ENCODE measurements at regions not wholly inside any gene's neighbourhood (a gene's known extent, or its start where the extent isn't known, plus 50 kb on each side); places are given as distances from the start of the nearest gene placed in this dataset.
A peak's percentile ranks its signal among the peaks of the same experiment; 100 is the strongest.

DNA sequence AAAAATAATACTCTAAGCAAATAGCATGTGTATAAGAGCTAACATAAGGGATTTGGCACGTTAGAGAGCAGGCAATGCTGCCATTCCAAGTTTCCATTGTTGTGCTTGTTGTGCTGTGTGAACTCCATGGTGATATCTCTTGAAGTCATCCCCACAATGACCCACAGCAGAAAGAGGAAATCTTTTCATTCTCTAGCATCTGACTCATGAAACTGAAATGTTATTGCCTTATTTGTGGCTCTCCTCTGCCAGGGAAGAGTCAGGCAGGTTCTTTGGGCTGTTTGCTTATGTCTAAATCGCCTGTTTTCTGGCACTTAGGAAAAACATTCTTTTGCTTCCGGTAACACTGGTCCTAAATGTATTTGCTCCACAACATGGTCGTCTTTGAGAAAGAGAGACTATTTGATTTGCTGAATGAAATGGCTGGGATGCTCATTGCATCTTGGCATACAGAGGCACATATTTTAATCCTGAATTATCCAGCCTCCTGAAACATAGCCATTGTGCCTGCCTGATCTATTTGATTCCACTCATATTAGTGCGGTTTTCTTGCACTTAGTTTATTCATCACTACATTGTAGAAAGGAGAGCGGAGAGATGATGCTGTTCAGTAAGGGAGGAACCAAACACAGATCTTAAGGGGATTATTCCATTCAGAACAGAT lies 188.8 kb downstream of the CSNK1G3 start:
- no peak overlapping the region for H3K4me3 ChIP-seq (replicated peaks in 1 of 3; ENCODE audit: insufficient read depth in 1 of 3, low read depth in 1 of 3, low read length in 3 of 3)
- TF ChIP-seq GATA2 (IDR thresholded peaks at IDR 0.05; ENCODE audit: insufficient read depth, insufficient read length, low read depth, low read length) = peak; percentile 87
- no peak for TF ChIP-seq MYC (IDR thresholded peaks at IDR 0.05; ENCODE audit: low read depth, low read length)
- TF ChIP-seq, protein P1, sequence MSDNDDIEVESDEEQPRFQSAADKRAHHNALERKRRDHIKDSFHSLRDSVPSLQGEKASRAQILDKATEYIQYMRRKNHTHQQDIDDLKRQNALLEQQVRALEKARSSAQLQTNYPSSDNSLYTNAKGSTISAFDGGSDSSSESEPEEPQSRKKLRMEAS (IDR thresholded peaks at IDR 0.05; ENCODE audit: insufficient read depth, insufficient read length) = peak; percentile 29
- TF ChIP-seq JUN (IDR thresholded peaks at IDR 0.05; ENCODE audit: borderline replicate concordance, insufficient read depth, insufficient read length, low read depth) = peak; percentile 97
- TF ChIP-seq FOS (IDR thresholded peaks at IDR 0.05; ENCODE audit: borderline replicate concordance, insufficient read depth, low read length) = peak; percentile 91
- peak; percentile 27 for TF ChIP-seq POLR2A (IDR thresholded peaks at IDR 0.05; ENCODE audit: low read depth, low read length)
- TF ChIP-seq, protein P2, sequence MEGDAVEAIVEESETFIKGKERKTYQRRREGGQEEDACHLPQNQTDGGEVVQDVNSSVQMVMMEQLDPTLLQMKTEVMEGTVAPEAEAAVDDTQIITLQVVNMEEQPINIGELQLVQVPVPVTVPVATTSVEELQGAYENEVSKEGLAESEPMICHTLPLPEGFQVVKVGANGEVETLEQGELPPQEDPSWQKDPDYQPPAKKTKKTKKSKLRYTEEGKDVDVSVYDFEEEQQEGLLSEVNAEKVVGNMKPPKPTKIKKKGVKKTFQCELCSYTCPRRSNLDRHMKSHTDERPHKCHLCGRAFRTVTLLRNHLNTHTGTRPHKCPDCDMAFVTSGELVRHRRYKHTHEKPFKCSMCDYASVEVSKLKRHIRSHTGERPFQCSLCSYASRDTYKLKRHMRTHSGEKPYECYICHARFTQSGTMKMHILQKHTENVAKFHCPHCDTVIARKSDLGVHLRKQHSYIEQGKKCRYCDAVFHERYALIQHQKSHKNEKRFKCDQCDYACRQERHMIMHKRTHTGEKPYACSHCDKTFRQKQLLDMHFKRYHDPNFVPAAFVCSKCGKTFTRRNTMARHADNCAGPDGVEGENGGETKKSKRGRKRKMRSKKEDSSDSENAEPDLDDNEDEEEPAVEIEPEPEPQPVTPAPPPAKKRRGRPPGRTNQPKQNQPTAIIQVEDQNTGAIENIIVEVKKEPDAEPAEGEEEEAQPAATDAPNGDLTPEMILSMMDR (IDR thresholded peaks at IDR 0.05; ENCODE audit: extremely low read depth in 1 of 2, insufficient read depth in 1 of 2, low read depth in 1 of 2, low read length in 2 of 2) = no peak
- TF ChIP-seq POLR2AphosphoS5 (IDR thresholded peaks at IDR 0.05; ENCODE audit: insufficient read depth, low read depth, low read length) = peak; percentile 74
- H3K4me2 ChIP-seq (ENCODE audit: insufficient read depth, low read length) = peak overlapping the region; percentile 61
- H3K79me2 ChIP-seq (ENCODE audit: control insufficient read depth, insufficient read depth, low read length) = no peaks in the 10 kb centered on the region
- TSS peak; percentile 98 for BruUV-seq (replicated peaks)
- H3K9me1 ChIP-seq (replicated peaks; ENCODE audit: control insufficient read depth, extremely low read depth, insufficient read depth, low read length) = no peaks in the 10 kb centered on the region
- POLR2A ChIA-PET = no interaction called here
- dilution Hi-C loops (cut with MboI; ENCODE audit: extremely low pct_ligation_motif_present, low sequenced_read_pairs) = no loop called here
- no peaks in the 10 kb centered on the region for H4K20me1 ChIP-seq (replicated peaks; ENCODE audit: control insufficient read depth, extremely low read depth, insufficient read depth, low read length)
- CTCF ChIA-PET = interaction anchor here (1.0 to 1.5 kb wide), 2 partner anchors 9 to 121 kb away, joined by 3 read pairs; no protein-coding TSS in a partner anchor
- DNase-seq (ENCODE audit: low read depth, low spot score) (peak; percentile 99), FAIRE-seq (peak; percentile 96)
- H3K27ac ChIP-seq (ENCODE audit: insufficient read depth, low read depth, low read length) = peak overlapping the region; percentile 93
- no peaks in the 10 kb centered on the region for H3K9me3 ChIP-seq (replicated peaks; ENCODE audit: control insufficient read depth, insufficient read depth, low read length)
- no peaks in the 10 kb centered on the region for H3K36me3 ChIP-seq (ENCODE audit: control insufficient read depth in 2 of 2, extremely low read depth in 1 of 2, insufficient read depth in 2 of 2, low read length in 2 of 2)
- H3K9ac ChIP-seq (replicated peaks; ENCODE audit: extremely low read depth, insufficient read depth, low read length) = peak overlapping the region; percentile 78
- H3K4me1 ChIP-seq (ENCODE audit: control insufficient read depth, extremely low read depth, insufficient read depth, low read length) = peaks cover 21% of the 10 kb centered on the region
- intact Hi-C loops (cut with micrococcal nuclease) = loop anchor here (1.0 to 10.0 kb wide), 12 partner anchors 8 to 1711 kb away; no protein-coding TSS in a partner anchor
- no peaks in the 10 kb centered on the region for H3K27me3 ChIP-seq (ENCODE audit: control insufficient read depth in 2 of 2, insufficient read depth in 2 of 2, low read length in 2 of 2)
- H2AFZ ChIP-seq (ENCODE audit: low read depth, low read length) = peak overlapping the region; percentile 33

All from endothelial cell of umbilical vein (primary cell).